ENCODE measurements at regions not wholly inside any gene's neighbourhood (a gene's known extent, or its start where the extent isn't known, plus 50 kb on each side); places are given as distances from the start of the nearest gene placed in this dataset.

DNA sequence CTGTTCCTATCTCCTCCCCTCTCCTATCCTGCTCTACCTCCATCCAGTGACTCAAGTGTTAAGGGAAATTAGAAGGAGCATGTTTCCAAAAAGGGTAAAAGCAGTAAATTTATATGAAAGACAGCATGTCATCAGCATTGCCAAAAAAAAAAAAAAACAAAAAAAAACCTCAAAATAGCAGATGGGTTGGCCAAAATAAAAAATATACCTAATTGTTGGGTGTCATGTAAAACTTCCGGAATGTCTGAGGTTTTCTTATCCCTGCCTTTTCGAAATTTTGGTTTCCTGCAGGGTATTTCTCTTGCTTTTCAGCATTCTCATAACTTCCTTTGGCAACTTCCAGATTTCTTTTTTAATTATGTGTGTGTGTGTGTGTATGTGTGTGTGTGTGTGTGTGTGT, 241.6 kb upstream of the FN1 start:
- DNase-seq (ENCODE audit: extremely low read depth in 1 of 4, low spot score in 3 of 4) (no peak), FAIRE-seq (no peak), ATAC-seq (no peak)
- WGBS (ENCODE audit: insufficient coverage, low coverage, missing lambda C conversion rate) = 54% methylated on average over 2 of the region's 2 CpGs
- no TSS peak for BruUV-seq (replicated peaks)
- H3K79me2 ChIP-seq (ENCODE audit: control insufficient read depth, insufficient read depth, low read length) = no peaks in the 10 kb centered on the region
- H3K9ac ChIP-seq (ENCODE audit: insufficient read depth in 1 of 2, low read depth in 2 of 2, low read length in 2 of 2) = no peak overlapping the region
- H3K9me3 ChIP-seq (replicated peaks; ENCODE audit: control insufficient read depth, insufficient read depth, low read depth, low read length) = no peaks in the 10 kb centered on the region
- no peaks in the 10 kb centered on the region for H3K4me1 ChIP-seq (replicated peaks in 1 of 2; ENCODE audit: control insufficient read depth in 2 of 2, insufficient read depth in 2 of 2, low read length in 2 of 2)
- ChIA-PET POLR2A (interaction anchor here (0.8 kb wide), 1 partner anchor 172 kb away, joined by 3 read pairs; no protein-coding TSS in a partner anchor), CTCF (ENCODE audit: low intra/inter-chr PET ratio) (no interaction called here)
- no peak overlapping the region for H2AFZ ChIP-seq (ENCODE audit: low read depth, low read length)
- intact Hi-C loops (cut with micrococcal nuclease) = no loop called here
- in situ Hi-C loops (cut with MboI) = no loop called here
- H3K9me1 ChIP-seq (ENCODE audit: control insufficient read depth, insufficient read depth, low read length) = no peaks in the 10 kb centered on the region
- no peak overlapping the region for H3K4me3 ChIP-seq
- no peak overlapping the region for H3K27ac ChIP-seq (ENCODE audit: extremely low read depth, low read depth, low read length)
- no peaks in the 10 kb centered on the region for H4K20me1 ChIP-seq (replicated peaks; ENCODE audit: control insufficient read depth, insufficient read depth, low read length)
- H3K4me2 ChIP-seq (ENCODE audit: insufficient read depth, low read length) = no peak overlapping the region
- no peaks in the 10 kb centered on the region for H3K36me3 ChIP-seq (ENCODE audit: control insufficient read depth, insufficient read depth, low read length)
- no peaks in the 10 kb centered on the region for H3K27me3 ChIP-seq (ENCODE audit: control insufficient read depth in 2 of 2, insufficient read depth in 2 of 2, low read length in 2 of 2)
- TF ChIP-seq EHMT2 (IDR thresholded peaks at IDR 0.05) = no peak
- TF ChIP-seq SMARCA4 (IDR thresholded peaks at IDR 0.05) = no peak
- TF ChIP-seq, protein P1, sequence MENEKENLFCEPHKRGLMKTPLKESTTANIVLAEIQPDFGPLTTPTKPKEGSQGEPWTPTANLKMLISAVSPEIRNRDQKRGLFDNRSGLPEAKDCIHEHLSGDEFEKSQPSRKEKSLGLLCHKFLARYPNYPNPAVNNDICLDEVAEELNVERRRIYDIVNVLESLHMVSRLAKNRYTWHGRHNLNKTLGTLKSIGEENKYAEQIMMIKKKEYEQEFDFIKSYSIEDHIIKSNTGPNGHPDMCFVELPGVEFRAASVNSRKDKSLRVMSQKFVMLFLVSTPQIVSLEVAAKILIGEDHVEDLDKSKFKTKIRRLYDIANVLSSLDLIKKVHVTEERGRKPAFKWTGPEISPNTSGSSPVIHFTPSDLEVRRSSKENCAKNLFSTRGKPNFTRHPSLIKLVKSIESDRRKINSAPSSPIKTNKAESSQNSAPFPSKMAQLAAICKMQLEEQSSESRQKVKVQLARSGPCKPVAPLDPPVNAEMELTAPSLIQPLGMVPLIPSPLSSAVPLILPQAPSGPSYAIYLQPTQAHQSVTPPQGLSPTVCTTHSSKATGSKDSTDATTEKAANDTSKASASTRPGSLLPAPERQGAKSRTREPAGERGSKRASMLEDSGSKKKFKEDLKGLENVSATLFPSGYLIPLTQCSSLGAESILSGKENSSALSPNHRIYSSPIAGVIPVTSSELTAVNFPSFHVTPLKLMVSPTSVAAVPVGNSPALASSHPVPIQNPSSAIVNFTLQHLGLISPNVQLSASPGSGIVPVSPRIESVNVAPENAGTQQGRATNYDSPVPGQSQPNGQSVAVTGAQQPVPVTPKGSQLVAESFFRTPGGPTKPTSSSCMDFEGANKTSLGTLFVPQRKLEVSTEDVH (IDR thresholded peaks at IDR 0.05; ENCODE audit: low read depth, partially characterized antibody) = no peak
- TF ChIP-seq KDM1A (IDR thresholded peaks at IDR 0.05) = no peak
- TF ChIP-seq, protein P2, sequence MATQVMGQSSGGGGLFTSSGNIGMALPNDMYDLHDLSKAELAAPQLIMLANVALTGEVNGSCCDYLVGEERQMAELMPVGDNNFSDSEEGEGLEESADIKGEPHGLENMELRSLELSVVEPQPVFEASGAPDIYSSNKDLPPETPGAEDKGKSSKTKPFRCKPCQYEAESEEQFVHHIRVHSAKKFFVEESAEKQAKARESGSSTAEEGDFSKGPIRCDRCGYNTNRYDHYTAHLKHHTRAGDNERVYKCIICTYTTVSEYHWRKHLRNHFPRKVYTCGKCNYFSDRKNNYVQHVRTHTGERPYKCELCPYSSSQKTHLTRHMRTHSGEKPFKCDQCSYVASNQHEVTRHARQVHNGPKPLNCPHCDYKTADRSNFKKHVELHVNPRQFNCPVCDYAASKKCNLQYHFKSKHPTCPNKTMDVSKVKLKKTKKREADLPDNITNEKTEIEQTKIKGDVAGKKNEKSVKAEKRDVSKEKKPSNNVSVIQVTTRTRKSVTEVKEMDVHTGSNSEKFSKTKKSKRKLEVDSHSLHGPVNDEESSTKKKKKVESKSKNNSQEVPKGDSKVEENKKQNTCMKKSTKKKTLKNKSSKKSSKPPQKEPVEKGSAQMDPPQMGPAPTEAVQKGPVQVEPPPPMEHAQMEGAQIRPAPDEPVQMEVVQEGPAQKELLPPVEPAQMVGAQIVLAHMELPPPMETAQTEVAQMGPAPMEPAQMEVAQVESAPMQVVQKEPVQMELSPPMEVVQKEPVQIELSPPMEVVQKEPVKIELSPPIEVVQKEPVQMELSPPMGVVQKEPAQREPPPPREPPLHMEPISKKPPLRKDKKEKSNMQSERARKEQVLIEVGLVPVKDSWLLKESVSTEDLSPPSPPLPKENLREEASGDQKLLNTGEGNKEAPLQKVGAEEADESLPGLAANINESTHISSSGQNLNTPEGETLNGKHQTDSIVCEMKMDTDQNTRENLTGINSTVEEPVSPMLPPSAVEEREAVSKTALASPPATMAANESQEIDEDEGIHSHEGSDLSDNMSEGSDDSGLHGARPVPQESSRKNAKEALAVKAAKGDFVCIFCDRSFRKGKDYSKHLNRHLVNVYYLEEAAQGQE (IDR thresholded peaks at IDR 0.05; ENCODE audit: borderline replicate concordance) = no peak
- TF ChIP-seq, protein P2 (CRISPR knock-in tag; IDR thresholded peaks at IDR 0.05; ENCODE audit: low read depth) = no peak
- no peak for TF ChIP-seq DIDO1 (tag; IDR thresholded peaks at IDR 0.05; ENCODE audit: low read depth)
